ENCODE measurements at regions not wholly inside any gene's neighbourhood (a gene's known extent, or its start where the extent isn't known, plus 50 kb on each side); places are given as distances from the start of the nearest gene placed in this dataset.
"Not testable (repeated sequence)": the region's sequence is repeated elsewhere in the genome, so short reads cannot be mapped to it uniquely, and the experiment has no call there.

- no peak for ATAC-seq
- TF ChIP-seq, protein P1, sequence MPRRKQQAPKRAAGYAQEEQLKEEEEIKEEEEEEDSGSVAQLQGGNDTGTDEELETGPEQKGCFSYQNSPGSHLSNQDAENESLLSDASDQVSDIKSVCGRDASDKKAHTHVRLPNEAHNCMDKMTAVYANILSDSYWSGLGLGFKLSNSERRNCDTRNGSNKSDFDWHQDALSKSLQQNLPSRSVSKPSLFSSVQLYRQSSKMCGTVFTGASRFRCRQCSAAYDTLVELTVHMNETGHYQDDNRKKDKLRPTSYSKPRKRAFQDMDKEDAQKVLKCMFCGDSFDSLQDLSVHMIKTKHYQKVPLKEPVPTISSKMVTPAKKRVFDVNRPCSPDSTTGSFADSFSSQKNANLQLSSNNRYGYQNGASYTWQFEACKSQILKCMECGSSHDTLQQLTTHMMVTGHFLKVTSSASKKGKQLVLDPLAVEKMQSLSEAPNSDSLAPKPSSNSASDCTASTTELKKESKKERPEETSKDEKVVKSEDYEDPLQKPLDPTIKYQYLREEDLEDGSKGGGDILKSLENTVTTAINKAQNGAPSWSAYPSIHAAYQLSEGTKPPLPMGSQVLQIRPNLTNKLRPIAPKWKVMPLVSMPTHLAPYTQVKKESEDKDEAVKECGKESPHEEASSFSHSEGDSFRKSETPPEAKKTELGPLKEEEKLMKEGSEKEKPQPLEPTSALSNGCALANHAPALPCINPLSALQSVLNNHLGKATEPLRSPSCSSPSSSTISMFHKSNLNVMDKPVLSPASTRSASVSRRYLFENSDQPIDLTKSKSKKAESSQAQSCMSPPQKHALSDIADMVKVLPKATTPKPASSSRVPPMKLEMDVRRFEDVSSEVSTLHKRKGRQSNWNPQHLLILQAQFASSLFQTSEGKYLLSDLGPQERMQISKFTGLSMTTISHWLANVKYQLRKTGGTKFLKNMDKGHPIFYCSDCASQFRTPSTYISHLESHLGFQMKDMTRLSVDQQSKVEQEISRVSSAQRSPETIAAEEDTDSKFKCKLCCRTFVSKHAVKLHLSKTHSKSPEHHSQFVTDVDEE (CRISPR knock-in tag; IDR thresholded peaks at IDR 0.05), result no peak
These were observed 1446.7 kb downstream of the FAM181B start for GRCh38 chr11:81286959-81287358.

DNA sequence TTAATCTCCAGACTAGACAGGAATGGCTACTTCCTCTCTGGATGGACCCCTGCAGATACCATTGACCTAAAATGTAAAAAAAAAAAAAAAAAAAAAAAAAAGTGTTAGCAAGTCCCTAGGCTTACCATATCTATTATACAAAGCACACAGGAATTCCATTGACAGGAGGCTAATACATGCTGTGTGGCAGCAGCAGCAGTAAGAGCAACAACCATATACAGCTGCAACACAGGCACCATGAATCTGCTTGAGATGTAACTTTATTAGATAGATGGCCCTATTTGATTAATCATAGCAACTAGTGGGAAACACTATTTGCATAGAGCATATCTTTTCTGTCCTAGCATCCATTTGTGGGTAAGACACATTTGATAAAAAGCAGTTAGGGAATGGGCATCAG lies 1447.1 kb downstream of the FAM181B start:
- ATAC-seq, result no peak
- TF ChIP-seq SNAI2 (CRISPR knock-in tag; IDR thresholded peaks at IDR 0.05), result no peak

- not testable (repeated sequence) for ATAC-seq
These were observed 1453.4 kb downstream of the FAM181B start for GRCh38 chr11:81280228-81280627.

DNA sequence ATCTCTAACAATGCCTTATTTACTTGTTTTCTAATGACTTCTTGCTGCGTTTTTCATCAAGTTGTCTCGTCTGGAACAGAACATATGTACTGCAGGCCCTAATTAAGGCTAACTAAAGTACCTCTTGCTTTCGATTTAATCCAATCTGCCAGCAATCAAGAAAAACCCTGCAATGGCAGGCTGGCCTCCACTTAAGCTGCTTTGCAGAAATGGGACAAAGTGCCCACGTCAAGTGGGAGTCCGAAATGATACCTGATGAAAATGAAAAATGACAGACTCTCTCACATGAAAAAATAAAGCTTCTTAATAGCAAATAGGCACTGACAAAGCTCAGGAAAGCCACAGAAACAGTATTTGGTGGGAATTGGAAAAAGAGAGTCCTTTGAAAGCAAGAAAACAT lies 1454.7 kb downstream of the FAM181B start:
- ATAC-seq, result no peak
- TF ChIP-seq ISL1 (CRISPR knock-in tag; IDR thresholded peaks at IDR 0.05), result no peak
- no peak for TF ChIP-seq OSR1 (CRISPR knock-in tag; IDR thresholded peaks at IDR 0.05)
- no peak for TF ChIP-seq RARB (CRISPR knock-in tag; IDR thresholded peaks at IDR 0.05)
- no peak for TF ChIP-seq ZNF8 (CRISPR knock-in tag; IDR thresholded peaks at IDR 0.05)
- TF ChIP-seq ESRRG (CRISPR knock-in tag; IDR thresholded peaks at IDR 0.05), result no peak
- TF ChIP-seq GLIS3 (CRISPR knock-in tag; IDR thresholded peaks at IDR 0.05), result no peak
- TF ChIP-seq, protein P1 (CRISPR knock-in tag; IDR thresholded peaks at IDR 0.05), result no peak
- no peak for TF ChIP-seq ZFP3 (CRISPR knock-in tag; IDR thresholded peaks at IDR 0.05)
- TF ChIP-seq, protein P2, sequence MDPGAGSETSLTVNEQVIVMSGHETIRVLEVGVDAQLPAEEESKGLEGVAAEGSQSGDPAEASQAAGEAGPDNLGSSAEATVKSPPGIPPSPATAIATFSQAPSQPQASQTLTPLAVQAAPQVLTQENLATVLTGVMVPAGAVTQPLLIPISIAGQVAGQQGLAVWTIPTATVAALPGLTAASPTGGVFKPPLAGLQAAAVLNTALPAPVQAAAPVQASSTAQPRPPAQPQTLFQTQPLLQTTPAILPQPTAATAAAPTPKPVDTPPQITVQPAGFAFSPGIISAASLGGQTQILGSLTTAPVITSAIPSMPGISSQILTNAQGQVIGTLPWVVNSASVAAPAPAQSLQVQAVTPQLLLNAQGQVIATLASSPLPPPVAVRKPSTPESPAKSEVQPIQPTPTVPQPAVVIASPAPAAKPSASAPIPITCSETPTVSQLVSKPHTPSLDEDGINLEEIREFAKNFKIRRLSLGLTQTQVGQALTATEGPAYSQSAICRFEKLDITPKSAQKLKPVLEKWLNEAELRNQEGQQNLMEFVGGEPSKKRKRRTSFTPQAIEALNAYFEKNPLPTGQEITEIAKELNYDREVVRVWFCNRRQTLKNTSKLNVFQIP (CRISPR knock-in tag; IDR thresholded peaks at IDR 0.05; ENCODE audit: borderline replicate concordance, low read depth), result no peak
- TF ChIP-seq TOX (CRISPR knock-in tag; IDR thresholded peaks at IDR 0.05; ENCODE audit: borderline replicate concordance), result no peak
- TF ChIP-seq ZC3H10 (CRISPR knock-in tag; IDR thresholded peaks at IDR 0.05), result no peak
- no peak for TF ChIP-seq BACH2 (CRISPR knock-in tag; IDR thresholded peaks at IDR 0.05; ENCODE audit: borderline replicate concordance)
- TF ChIP-seq, protein P3, sequence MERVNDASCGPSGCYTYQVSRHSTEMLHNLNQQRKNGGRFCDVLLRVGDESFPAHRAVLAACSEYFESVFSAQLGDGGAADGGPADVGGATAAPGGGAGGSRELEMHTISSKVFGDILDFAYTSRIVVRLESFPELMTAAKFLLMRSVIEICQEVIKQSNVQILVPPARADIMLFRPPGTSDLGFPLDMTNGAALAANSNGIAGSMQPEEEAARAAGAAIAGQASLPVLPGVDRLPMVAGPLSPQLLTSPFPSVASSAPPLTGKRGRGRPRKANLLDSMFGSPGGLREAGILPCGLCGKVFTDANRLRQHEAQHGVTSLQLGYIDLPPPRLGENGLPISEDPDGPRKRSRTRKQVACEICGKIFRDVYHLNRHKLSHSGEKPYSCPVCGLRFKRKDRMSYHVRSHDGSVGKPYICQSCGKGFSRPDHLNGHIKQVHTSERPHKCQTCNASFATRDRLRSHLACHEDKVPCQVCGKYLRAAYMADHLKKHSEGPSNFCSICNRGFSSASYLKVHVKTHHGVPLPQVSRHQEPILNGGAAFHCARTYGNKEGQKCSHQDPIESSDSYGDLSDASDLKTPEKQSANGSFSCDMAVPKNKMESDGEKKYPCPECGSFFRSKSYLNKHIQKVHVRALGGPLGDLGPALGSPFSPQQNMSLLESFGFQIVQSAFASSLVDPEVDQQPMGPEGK (CRISPR knock-in tag; IDR thresholded peaks at IDR 0.05; ENCODE audit: borderline replicate concordance), result no peak
- no peak for TF ChIP-seq ZFP30 (CRISPR knock-in tag; IDR thresholded peaks at IDR 0.05)
- no peak for TF ChIP-seq ARNTL (CRISPR knock-in tag; IDR thresholded peaks at IDR 0.05; ENCODE audit: borderline replicate concordance, low read depth)
- no peak for TF ChIP-seq ZNF565 (CRISPR knock-in tag; conservative IDR thresholded peaks at IDR 0.05; ENCODE audit: low read depth)
- no peak for TF ChIP-seq SNAI2 (CRISPR knock-in tag; IDR thresholded peaks at IDR 0.05)
- TF ChIP-seq TCF4 (CRISPR knock-in tag; IDR thresholded peaks at IDR 0.05; ENCODE audit: borderline replicate concordance), result no peak
- no peak for TF ChIP-seq CREB5 (CRISPR knock-in tag; IDR thresholded peaks at IDR 0.05; ENCODE audit: low read depth)

All from SK-N-SH treated with all-trans-retinoic acid at 6 μM for 48 hours (cell line).